Spleen (tissue), 11 donors: ENCODE measurements at regions not wholly inside any gene's neighbourhood (a gene's known extent, or its start where the extent isn't known, plus 50 kb on each side); places are given as distances from the start of the nearest gene placed in this dataset.

Source experiments
- DNase-seq: peaks from one replicate; pipeline ENCODE4 v3.0.0-alpha.2; 2020
- H3K27ac ChIP-seq, 8 donors: fragments of 200-600 bp; sonication (generic) in 7 of 8; 1 replicate in 4 of 8; 2 replicates in 4 of 8; pipeline versions ENCODE4 v1.5.0 to v1.8.0; 2016 to 2021; ENCODE audit warnings: inconsistent platforms in 4 of 8, mild to moderate bottlenecking in 4 of 8, moderate library complexity in 1 of 8
- H3K27me3 ChIP-seq, 7 donors: fragments of 200-600 bp; sonication (generic) in 6 of 7; replicated peaks in 1 of 7; 1 replicate in 4 of 7; 2 replicates in 3 of 7; pipeline versions ENCODE4 v1.5.0 to v1.8.0; 2016 to 2021; ENCODE audit warnings: inconsistent platforms in 3 of 7, mild to moderate bottlenecking in 1 of 7
- H3K36me3 ChIP-seq, 6 donors: fragments of 200-600 bp; sonication (generic) in 5 of 6; 1 replicate in 4 of 6; 2 replicates in 2 of 6; pipeline versions ENCODE4 v1.5.0 to v1.8.0; 2016 to 2021; ENCODE audit warnings: inconsistent platforms in 2 of 6
- H3K4me1 ChIP-seq, 6 donors: fragments of 200-600 bp; sonication (generic) in 5 of 6; 1 replicate in 3 of 6; 2 replicates in 3 of 6; pipeline versions ENCODE4 v1.5.0 to v1.8.0; 2016 to 2021; ENCODE audit warnings: inconsistent platforms in 3 of 6
- H3K4me3 ChIP-seq, 8 donors: fragments of 200-600 bp; sonication (generic) in 7 of 8; 1 replicate in 4 of 8; 2 replicates in 4 of 8; pipeline versions ENCODE4 v1.5.0 to v1.8.0; 2016 to 2021; ENCODE audit warnings: inconsistent platforms in 4 of 8, mild to moderate bottlenecking in 4 of 8, moderate library complexity in 2 of 8
- H3K9me3 ChIP-seq, 8 donors: fragments of 200-600 bp; sonication (generic) in 7 of 8; 1 replicate in 4 of 8; 2 replicates in 4 of 8; pipeline versions ENCODE4 v1.5.0 to v1.8.0; 2016 to 2021; ENCODE audit warnings: inconsistent platforms in 4 of 8
- POLR2A ChIP-seq, 3 donors: fragments of 450-650 bp; IDR thresholded peaks; one replicate each; pipeline ENCODE4 v1.5.1; 2017; ENCODE audit warnings: antibody characterized with exemption in 3 of 3, mild to moderate bottlenecking in 1 of 3
- POLR2AphosphoS5 ChIP-seq, 3 donors: sonication (generic); formaldehyde crosslinking; IDR thresholded peaks; one replicate each; pipeline ENCODE4 v1.5.1; 2017; ENCODE audit warnings: antibody characterized with exemption in 3 of 3
- WGBS, 5 donors: extraction: QIAGEN DNeasy Blood & Tissue Kit in 3 of 5; methylation state at CpG; one replicate each; pipeline versions ENCODE4 v1.1.5 to v1.1.7; 2013 to 2018; 5-methylcytosine and 5-hydroxymethylcytosine counted together
- intact Hi-C: fragments of 100-400 bp; cut with DNase I; formaldehyde crosslinking; loops from one replicate; pipeline ENCODE4 v1.15.0; 2023; ENCODE audit warnings: low total_unique reads
- TF ChIP-seq, protein P1 (sequence below), 11 experiments: fragments of 200-600 bp in 7 of 11; fragments of 450-650 bp in 4 of 11; sonication (generic) in 4 of 11; IDR thresholded peaks in 8 of 11; conservative IDR thresholded peaks in 3 of 11; 1 replicate in 7 of 11; 2 replicates in 4 of 11; pipeline versions ENCODE4 v1.4.0 to v1.8.0; 2016 to 2021; ENCODE audit warnings: antibody characterized with exemption in 11 of 11, inconsistent platforms in 4 of 11, mild to moderate bottlenecking in 1 of 11
- donor health status: healthy with polysubstance abuse.
- donor health status: DM: no; HTN: no; CAD: no; lungs with moderate emphysema.
- donor health status: DM: no; HTN: no; CAD: no.
- donor health status: Bipolar disorder and iron deficiency.
- donor health status: healthy.
- donor health status: DM: no; HTN: no; CAD: no.
- donor health status: DM: yes; HTN: yes; CAD: no.

- intact Hi-C loops: no loop called here
- DNase-seq: no peak
- Histone ChIP-seq H3K4me3 (no peak overlapping the region), H3K27ac (no peak overlapping the region), H3K36me3 (no peaks in the 10 kb centered on the region), H3K27me3 (no peaks in the 10 kb centered on the region), H3K9me3 (peaks cover 0 to 3% (median 0%) of the 10 kb centered on the region in 8 donors), H3K4me1 (no peaks in the 10 kb centered on the region)
- TF ChIP-seq POLR2A (IDR thresholded peaks at IDR 0.05): no peak
- 83 to 94% (median 85%) methylated on average over 5 of the region's 5 CpGs for WGBS, 5 donors
These were observed 1254.8 kb upstream of the CHAC2 start for GRCh38 chr2:52512760-52513159.

DNA sequence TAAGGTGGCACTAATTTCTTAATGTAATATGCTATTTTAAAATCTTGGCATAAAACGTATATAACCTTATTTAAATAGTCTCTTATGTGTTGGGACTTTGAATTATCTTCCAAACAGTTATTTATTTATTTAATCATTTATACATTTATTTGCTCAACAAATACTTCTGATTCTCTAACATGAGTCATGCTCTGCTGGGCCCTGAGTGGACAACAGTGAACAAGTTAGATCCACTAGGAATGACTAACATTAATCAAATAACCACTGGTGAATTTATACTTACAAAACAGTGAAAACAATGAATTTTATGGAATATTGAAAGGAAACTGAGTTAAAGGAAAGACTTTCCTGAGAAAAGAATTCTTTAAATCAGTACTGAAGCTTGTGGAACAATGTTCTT, 1257.2 kb upstream of the CHAC2 start:
- H3K27ac ChIP-seq: no peak overlapping the region
- no peak overlapping the region for H3K4me3 ChIP-seq
- TF ChIP-seq, protein P1, sequence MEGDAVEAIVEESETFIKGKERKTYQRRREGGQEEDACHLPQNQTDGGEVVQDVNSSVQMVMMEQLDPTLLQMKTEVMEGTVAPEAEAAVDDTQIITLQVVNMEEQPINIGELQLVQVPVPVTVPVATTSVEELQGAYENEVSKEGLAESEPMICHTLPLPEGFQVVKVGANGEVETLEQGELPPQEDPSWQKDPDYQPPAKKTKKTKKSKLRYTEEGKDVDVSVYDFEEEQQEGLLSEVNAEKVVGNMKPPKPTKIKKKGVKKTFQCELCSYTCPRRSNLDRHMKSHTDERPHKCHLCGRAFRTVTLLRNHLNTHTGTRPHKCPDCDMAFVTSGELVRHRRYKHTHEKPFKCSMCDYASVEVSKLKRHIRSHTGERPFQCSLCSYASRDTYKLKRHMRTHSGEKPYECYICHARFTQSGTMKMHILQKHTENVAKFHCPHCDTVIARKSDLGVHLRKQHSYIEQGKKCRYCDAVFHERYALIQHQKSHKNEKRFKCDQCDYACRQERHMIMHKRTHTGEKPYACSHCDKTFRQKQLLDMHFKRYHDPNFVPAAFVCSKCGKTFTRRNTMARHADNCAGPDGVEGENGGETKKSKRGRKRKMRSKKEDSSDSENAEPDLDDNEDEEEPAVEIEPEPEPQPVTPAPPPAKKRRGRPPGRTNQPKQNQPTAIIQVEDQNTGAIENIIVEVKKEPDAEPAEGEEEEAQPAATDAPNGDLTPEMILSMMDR (IDR thresholded peaks at IDR 0.05 in 8 of 11, conservative IDR thresholded peaks at IDR 0.05 in 3 of 11): no peak
- TF ChIP-seq POLR2AphosphoS5 (IDR thresholded peaks at IDR 0.05): no peak
- TF ChIP-seq POLR2A (IDR thresholded peaks at IDR 0.05): no peak
- H3K4me1 ChIP-seq: no peaks in the 10 kb centered on the region
- WGBS, 5 donors: 77 to 94% (median 79%) methylated on average over 1 of the region's 1 CpG
- intact Hi-C loops: no loop called here
- no peaks in the 10 kb centered on the region for H3K27me3 ChIP-seq
- no peak for DNase-seq
- H3K36me3 ChIP-seq: no peaks in the 10 kb centered on the region
- peaks cover 0 to 3% (median 0%) of the 10 kb centered on the region in 8 donors for H3K9me3 ChIP-seq

- TF ChIP-seq POLR2A (IDR thresholded peaks at IDR 0.05): no peak
- TF ChIP-seq, protein P1 (IDR thresholded peaks at IDR 0.05 in 8 of 11, conservative IDR thresholded peaks at IDR 0.05 in 3 of 11): no peak
- no peak for TF ChIP-seq POLR2AphosphoS5 (IDR thresholded peaks at IDR 0.05)
- Histone ChIP-seq H3K9me3 (peaks cover 0 to 12% (median 7%) of the 10 kb centered on the region in 8 donors), H3K4me1 (no peaks in the 10 kb centered on the region), H3K27ac (no peak overlapping the region), H3K27me3 (no peaks in the 10 kb centered on the region), H3K36me3 (no peaks in the 10 kb centered on the region), H3K4me3 (no peak overlapping the region)
- intact Hi-C loops: no loop called here
- DNase-seq: no peak
- 75 to 89% (median 84%) methylated on average over 2 of the region's 2 CpGs for WGBS, 5 donors
These were observed 1265.1 kb upstream of the CHAC2 start for GRCh38 chr2:52502476-52502860.

DNA sequence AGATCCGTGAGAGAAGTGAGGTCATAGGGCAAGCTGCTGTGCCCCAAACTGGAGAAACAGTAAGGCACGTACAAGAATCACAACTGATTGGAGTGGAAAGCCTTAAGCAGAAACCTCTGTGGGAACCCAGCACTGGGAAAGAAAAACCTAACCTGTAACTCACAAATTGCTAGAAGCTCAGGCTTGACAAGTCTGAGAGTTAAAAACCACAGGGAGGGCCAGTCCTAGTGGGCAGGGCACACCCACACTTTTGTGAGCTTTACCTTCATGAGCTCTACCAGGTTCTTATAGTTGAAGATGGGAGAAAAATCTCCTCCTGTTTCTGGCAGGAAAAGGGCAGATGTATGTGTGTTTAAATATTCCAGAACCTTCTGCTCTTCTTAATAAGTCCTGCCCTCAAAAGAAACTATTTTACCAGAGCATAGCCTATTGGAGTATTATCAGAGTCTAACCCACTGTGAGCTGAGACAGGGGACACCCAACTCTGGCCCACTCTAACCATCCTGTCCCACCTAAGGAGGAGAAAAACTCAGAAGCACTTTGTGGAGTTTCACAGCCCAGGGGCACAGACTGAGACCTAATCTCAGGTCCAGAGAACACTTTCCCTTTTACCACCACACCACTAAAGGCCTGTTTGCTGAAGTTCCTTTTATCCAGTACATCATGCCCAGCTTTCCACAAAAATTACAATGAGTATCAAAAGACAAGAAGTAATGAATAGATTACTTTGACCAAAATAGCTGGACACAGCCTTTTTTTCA, 1265.7 kb upstream of the CHAC2 start:
- no peak for DNase-seq
- no peak overlapping the region for H3K4me3 ChIP-seq
- TF ChIP-seq POLR2A (IDR thresholded peaks at IDR 0.05) (no peak), POLR2AphosphoS5 (IDR thresholded peaks at IDR 0.05) (no peak)
- TF ChIP-seq, protein P1 (IDR thresholded peaks at IDR 0.05 in 8 of 11, conservative IDR thresholded peaks at IDR 0.05 in 3 of 11): no peak
- H3K4me1 ChIP-seq: no peaks in the 10 kb centered on the region
- H3K36me3 ChIP-seq: no peaks in the 10 kb centered on the region
- H3K9me3 ChIP-seq: peaks cover 0 to 17% (median 11%) of the 10 kb centered on the region in 8 donors
- H3K27ac ChIP-seq: no peak overlapping the region
- intact Hi-C loops: no loop called here
- H3K27me3 ChIP-seq: no peaks in the 10 kb centered on the region
- 60 to 78% (median 74%) methylated on average over 2 of the region's 2 CpGs for WGBS, 5 donors
